Left ventricle myocardium inferior (tissue), 1 donor: ENCODE measurements at regions not wholly inside any gene's neighbourhood (a gene's known extent, or its start where the extent isn't known, plus 50 kb on each side); places are given as distances from the start of the nearest gene placed in this dataset.
A peak's percentile ranks its signal among the peaks of the same experiment; 100 is the strongest.

Source experiments
- DNase-seq: peaks from one replicate; pipeline ENCODE4 v3.0.0-alpha.2; 2020
- H3K27ac ChIP-seq: fragments of 200-600 bp; replicated peaks from 2 replicates; pipeline ENCODE4 v1.8.0; 2021
- H3K27me3 ChIP-seq: fragments of 200-600 bp; 2 replicates; pipeline ENCODE4 v1.8.0; 2021; ENCODE audit warnings: low read depth
- H3K36me3 ChIP-seq: fragments of 200-600 bp; 2 replicates; pipeline ENCODE4 v1.8.0; 2021
- H3K4me1 ChIP-seq: fragments of 200-600 bp; 2 replicates; pipeline ENCODE4 v1.8.0; 2021
- H3K4me3 ChIP-seq: fragments of 200-600 bp; 2 replicates; pipeline ENCODE4 v1.8.0; 2021; ENCODE audit warnings: mild to moderate bottlenecking, moderate library complexity
- H3K9me3 ChIP-seq: fragments of 200-600 bp; replicated peaks from 2 replicates; pipeline ENCODE4 v1.8.0; 2021
- intact Hi-C: fragments of 100-400 bp; cut with micrococcal nuclease; formaldehyde crosslinking; loops from one replicate; pipeline ENCODE4 v1.11.0; 2022
- TF ChIP-seq, protein P1 (sequence below): fragments of 200-600 bp; IDR thresholded peaks from 2 replicates; pipeline ENCODE4 v1.8.0; 2021; ENCODE audit warnings: antibody characterized with exemption, mild to moderate bottlenecking, borderline replicate concordance
- donor health status: DM: no; HTN: yes; CAD: no; lungs with severe emphysema.

DNA sequence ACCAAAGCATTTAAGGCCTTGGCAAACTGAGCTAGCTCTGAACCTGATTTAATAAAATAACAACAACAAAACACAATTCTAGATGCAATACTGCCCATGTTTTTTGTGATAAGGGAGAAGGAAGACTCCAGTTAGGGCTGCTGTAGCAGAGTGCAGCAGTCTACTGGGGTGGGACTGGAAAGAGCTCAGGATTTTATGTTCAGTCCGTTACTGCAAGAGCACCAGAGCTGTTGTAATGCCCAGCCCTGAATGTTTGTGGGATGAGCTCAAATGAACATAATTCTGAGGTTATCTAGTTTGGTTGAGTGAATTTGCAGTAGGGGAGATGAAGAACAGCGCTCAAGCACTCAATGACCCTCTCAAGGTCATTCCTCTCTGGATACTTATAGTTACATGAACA lies 743.8 kb downstream of the FAT4 start:
- Histone ChIP-seq H3K36me3 (no peaks in the 10 kb centered on the region), H3K27me3 (no peaks in the 10 kb centered on the region), H3K4me1 (no peaks in the 10 kb centered on the region), H3K4me3 (no peak overlapping the region), H3K9me3 (no peaks in the 10 kb centered on the region), H3K27ac (no peak overlapping the region)
- DNase-seq, result no peak
- intact Hi-C loops, result no loop called here
- TF ChIP-seq, protein P1, sequence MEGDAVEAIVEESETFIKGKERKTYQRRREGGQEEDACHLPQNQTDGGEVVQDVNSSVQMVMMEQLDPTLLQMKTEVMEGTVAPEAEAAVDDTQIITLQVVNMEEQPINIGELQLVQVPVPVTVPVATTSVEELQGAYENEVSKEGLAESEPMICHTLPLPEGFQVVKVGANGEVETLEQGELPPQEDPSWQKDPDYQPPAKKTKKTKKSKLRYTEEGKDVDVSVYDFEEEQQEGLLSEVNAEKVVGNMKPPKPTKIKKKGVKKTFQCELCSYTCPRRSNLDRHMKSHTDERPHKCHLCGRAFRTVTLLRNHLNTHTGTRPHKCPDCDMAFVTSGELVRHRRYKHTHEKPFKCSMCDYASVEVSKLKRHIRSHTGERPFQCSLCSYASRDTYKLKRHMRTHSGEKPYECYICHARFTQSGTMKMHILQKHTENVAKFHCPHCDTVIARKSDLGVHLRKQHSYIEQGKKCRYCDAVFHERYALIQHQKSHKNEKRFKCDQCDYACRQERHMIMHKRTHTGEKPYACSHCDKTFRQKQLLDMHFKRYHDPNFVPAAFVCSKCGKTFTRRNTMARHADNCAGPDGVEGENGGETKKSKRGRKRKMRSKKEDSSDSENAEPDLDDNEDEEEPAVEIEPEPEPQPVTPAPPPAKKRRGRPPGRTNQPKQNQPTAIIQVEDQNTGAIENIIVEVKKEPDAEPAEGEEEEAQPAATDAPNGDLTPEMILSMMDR, result no peak

DNA sequence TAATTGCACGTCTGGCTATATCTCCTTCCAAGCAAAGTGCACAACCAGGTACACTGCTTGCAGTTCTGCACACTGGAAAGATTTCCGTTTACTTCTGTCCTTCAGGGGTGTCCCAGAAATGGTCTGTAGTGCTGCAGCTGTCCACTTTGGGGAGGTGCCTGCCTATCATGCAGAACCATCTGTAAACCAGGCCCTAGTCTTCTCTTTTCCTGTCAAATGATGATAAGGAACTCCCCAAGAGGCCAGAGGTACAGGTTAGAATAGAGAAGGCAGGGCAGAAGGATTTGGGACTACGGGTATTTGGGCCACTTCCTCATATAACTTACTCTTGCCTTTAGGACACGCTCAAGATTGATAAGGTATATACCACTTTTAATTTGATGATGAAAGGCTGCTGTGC lies 746.9 kb downstream of the FAT4 start:
- H3K27ac ChIP-seq, result no peak overlapping the region
- no peak overlapping the region for H3K4me3 ChIP-seq
- intact Hi-C loops, result no loop called here
- no peak for DNase-seq
- no peaks in the 10 kb centered on the region for H3K9me3 ChIP-seq
- no peaks in the 10 kb centered on the region for H3K4me1 ChIP-seq
- no peaks in the 10 kb centered on the region for H3K27me3 ChIP-seq
- H3K36me3 ChIP-seq, result no peaks in the 10 kb centered on the region
- TF ChIP-seq, protein P1, result no peak

DNA sequence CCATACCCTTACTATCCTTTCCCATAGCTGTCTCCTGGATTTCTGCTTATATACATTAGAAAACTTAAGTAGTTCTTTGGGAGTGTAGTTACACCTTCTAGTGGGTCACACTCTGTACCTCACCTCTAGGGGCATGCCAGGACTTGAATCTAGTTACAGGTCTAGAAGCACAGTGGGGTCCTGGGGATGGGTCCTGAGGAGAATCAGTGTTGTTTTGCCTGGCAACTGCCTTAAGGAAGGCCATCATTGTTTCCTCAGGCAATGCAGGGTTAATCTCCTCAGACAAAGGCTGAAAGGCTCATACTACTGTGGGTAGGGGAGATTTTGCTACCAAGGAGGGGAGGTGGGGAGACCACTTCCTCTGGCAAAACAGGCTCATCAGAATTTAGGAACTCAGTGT lies 750.3 kb downstream of the FAT4 start:
- H3K27me3 ChIP-seq, result no peaks in the 10 kb centered on the region
- no peak overlapping the region for H3K27ac ChIP-seq
- H3K4me3 ChIP-seq, result no peak overlapping the region
- no peak for DNase-seq
- TF ChIP-seq, protein P1, result no peak
- no peaks in the 10 kb centered on the region for H3K9me3 ChIP-seq
- intact Hi-C loops, result no loop called here
- no peaks in the 10 kb centered on the region for H3K36me3 ChIP-seq
- no peaks in the 10 kb centered on the region for H3K4me1 ChIP-seq

- H3K4me1 ChIP-seq, result peaks cover 11% of the 10 kb centered on the region
- no peak for DNase-seq
- no peaks in the 10 kb centered on the region for H3K9me3 ChIP-seq
- H3K4me3 ChIP-seq, result no peak overlapping the region
- peak overlapping the region; percentile 29 for H3K27ac ChIP-seq
- H3K36me3 ChIP-seq, result no peaks in the 10 kb centered on the region
- H3K27me3 ChIP-seq, result no peaks in the 10 kb centered on the region
- intact Hi-C loops, result no loop called here
- TF ChIP-seq, protein P1, result no peak
These were observed 756.9 kb downstream of the FAT4 start for GRCh38 chr4:126071346-126072333.

DNA sequence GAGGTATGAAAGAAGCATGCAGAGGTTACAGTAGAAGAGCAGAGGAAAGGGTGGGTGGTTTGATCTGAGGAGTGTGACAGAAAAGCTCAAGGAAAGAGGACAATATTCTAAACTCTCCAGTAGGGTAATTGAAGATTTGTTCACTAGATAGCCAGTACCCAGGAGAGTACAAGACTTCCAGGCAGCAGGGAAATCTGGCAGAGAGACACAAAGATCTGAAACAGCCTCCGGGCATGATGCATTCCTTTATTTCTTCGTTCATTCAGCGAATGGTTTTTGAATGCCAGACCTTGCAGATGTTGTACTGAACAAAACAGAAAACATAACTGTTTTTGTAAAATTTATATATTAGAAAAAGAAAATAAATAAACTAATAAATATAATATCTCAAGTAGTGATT lies 766.6 kb downstream of the FAT4 start:
- H3K9me3 ChIP-seq, result no peaks in the 10 kb centered on the region
- H3K27ac ChIP-seq, result no peak overlapping the region
- no peak for DNase-seq
- no peaks in the 10 kb centered on the region for H3K36me3 ChIP-seq
- no peaks in the 10 kb centered on the region for H3K4me1 ChIP-seq
- intact Hi-C loops, result no loop called here
- no peaks in the 10 kb centered on the region for H3K27me3 ChIP-seq
- TF ChIP-seq, protein P1, result no peak
- no peak overlapping the region for H3K4me3 ChIP-seq
